SK-N-SH treated with all-trans-retinoic acid at 6 μM for 48 hours (cell line): ENCODE measurements at regions not wholly inside any gene's neighbourhood (a gene's known extent, or its start where the extent isn't known, plus 50 kb on each side); places are given as distances from the start of the nearest gene placed in this dataset.

Experiments used
- ESRRG ChIP-seq: fragments of 250-450 bp; sonication (Bioruptor Pico); IDR thresholded peaks from 2 replicates; pipeline ENCODE4 v1.6.1; 2021; ENCODE audit warnings: mild to moderate bottlenecking
- GLIS3 ChIP-seq: fragments of 250-450 bp; sonication (Bioruptor Pico); IDR thresholded peaks from 2 replicates; pipeline ENCODE4 v1.5.0; 2020; ENCODE audit warnings: mild to moderate bottlenecking, moderate library complexity
- ISL1 ChIP-seq: fragments of 250-450 bp; sonication (Bioruptor Pico); IDR thresholded peaks from 2 replicates; pipeline ENCODE4 v2.1.2; 2022; ENCODE audit warnings: mild to moderate bottlenecking, moderate library complexity
- ZFP3 ChIP-seq: fragments of 250-450 bp; sonication (Bioruptor Pico); IDR thresholded peaks from 2 replicates; pipeline ENCODE4 v1.5.0; 2020; ENCODE audit warnings: mild to moderate bottlenecking, moderate library complexity
- ZFP30 ChIP-seq: fragments of 450-650 bp; formaldehyde crosslinking; IDR thresholded peaks from 2 replicates; pipeline ENCODE4 v1.5.0; 2022; ENCODE audit warnings: mild to moderate bottlenecking, moderate library complexity
- ZNF70 ChIP-seq: fragments of 450-650 bp; formaldehyde crosslinking; IDR thresholded peaks from 2 replicates; pipeline ENCODE4 v1.5.0; 2020; ENCODE audit warnings: mild to moderate bottlenecking, moderate library complexity
- TF ChIP-seq, protein P1 (sequence below): fragments of 250-450 bp; sonication (Bioruptor Pico); IDR thresholded peaks from 2 replicates; pipeline ENCODE4 v1.8.0; 2021; ENCODE audit warnings: low read depth, mild to moderate bottlenecking, moderate library complexity, borderline replicate concordance
- TF ChIP-seq, protein P2 (sequence below): fragments of 250-450 bp; sonication (Bioruptor Pico); IDR thresholded peaks from 2 replicates; pipeline ENCODE4 v1.5.0; 2020; ENCODE audit warnings: mild to moderate bottlenecking, moderate library complexity
- TF ChIP-seq, protein P3 (sequence below): fragments of 250-450 bp; sonication (Bioruptor Pico); IDR thresholded peaks from 2 replicates; pipeline ENCODE4 v1.8.0; 2020; ENCODE audit warnings: mild to moderate bottlenecking, moderate library complexity, borderline replicate concordance

DNA sequence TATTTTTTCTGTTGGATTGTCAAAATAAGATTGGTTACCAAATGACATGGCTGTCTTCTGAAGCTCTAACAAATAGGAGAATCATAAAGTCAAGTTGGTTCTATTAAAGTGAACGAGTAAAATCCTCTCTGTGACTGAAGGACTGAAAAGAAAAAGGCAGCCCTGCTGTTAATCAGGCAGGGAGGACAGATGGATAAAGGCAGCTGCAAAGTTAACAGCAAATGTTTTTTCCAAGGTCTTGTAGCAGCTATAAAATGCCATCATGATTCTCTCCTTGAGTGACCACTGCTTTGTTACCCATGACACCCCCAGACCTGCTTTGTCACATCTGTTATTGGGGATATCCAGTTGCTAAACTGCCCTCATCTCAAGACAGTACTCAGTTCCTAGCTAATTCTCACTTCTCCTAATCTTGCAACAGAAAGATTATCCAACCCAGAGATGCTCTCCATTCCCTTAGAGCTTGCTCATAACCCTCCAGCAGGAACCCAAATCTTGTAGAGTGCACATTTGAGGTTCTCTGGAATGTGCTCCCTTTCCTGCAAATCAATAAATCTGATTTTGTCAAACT, 89.7 kb upstream of the PARP8 start:
- TF ChIP-seq ZFP30 (CRISPR knock-in tag): no peak
- TF ChIP-seq, protein P1, sequence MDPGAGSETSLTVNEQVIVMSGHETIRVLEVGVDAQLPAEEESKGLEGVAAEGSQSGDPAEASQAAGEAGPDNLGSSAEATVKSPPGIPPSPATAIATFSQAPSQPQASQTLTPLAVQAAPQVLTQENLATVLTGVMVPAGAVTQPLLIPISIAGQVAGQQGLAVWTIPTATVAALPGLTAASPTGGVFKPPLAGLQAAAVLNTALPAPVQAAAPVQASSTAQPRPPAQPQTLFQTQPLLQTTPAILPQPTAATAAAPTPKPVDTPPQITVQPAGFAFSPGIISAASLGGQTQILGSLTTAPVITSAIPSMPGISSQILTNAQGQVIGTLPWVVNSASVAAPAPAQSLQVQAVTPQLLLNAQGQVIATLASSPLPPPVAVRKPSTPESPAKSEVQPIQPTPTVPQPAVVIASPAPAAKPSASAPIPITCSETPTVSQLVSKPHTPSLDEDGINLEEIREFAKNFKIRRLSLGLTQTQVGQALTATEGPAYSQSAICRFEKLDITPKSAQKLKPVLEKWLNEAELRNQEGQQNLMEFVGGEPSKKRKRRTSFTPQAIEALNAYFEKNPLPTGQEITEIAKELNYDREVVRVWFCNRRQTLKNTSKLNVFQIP (CRISPR knock-in tag): no peak
- TF ChIP-seq, protein P2, sequence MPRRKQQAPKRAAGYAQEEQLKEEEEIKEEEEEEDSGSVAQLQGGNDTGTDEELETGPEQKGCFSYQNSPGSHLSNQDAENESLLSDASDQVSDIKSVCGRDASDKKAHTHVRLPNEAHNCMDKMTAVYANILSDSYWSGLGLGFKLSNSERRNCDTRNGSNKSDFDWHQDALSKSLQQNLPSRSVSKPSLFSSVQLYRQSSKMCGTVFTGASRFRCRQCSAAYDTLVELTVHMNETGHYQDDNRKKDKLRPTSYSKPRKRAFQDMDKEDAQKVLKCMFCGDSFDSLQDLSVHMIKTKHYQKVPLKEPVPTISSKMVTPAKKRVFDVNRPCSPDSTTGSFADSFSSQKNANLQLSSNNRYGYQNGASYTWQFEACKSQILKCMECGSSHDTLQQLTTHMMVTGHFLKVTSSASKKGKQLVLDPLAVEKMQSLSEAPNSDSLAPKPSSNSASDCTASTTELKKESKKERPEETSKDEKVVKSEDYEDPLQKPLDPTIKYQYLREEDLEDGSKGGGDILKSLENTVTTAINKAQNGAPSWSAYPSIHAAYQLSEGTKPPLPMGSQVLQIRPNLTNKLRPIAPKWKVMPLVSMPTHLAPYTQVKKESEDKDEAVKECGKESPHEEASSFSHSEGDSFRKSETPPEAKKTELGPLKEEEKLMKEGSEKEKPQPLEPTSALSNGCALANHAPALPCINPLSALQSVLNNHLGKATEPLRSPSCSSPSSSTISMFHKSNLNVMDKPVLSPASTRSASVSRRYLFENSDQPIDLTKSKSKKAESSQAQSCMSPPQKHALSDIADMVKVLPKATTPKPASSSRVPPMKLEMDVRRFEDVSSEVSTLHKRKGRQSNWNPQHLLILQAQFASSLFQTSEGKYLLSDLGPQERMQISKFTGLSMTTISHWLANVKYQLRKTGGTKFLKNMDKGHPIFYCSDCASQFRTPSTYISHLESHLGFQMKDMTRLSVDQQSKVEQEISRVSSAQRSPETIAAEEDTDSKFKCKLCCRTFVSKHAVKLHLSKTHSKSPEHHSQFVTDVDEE (CRISPR knock-in tag): no peak
- no peak for TF ChIP-seq ZNF70
- no peak for TF ChIP-seq GLIS3 (CRISPR knock-in tag)
- no peak for TF ChIP-seq ZFP3 (CRISPR knock-in tag)
- no peak for TF ChIP-seq ESRRG (CRISPR knock-in tag)
- TF ChIP-seq, protein P3, sequence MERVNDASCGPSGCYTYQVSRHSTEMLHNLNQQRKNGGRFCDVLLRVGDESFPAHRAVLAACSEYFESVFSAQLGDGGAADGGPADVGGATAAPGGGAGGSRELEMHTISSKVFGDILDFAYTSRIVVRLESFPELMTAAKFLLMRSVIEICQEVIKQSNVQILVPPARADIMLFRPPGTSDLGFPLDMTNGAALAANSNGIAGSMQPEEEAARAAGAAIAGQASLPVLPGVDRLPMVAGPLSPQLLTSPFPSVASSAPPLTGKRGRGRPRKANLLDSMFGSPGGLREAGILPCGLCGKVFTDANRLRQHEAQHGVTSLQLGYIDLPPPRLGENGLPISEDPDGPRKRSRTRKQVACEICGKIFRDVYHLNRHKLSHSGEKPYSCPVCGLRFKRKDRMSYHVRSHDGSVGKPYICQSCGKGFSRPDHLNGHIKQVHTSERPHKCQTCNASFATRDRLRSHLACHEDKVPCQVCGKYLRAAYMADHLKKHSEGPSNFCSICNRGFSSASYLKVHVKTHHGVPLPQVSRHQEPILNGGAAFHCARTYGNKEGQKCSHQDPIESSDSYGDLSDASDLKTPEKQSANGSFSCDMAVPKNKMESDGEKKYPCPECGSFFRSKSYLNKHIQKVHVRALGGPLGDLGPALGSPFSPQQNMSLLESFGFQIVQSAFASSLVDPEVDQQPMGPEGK: no peak
- no peak for TF ChIP-seq ISL1 (CRISPR knock-in tag)
